HG03558 (cell line): ENCODE measurements at regions not wholly inside any gene's neighbourhood (a gene's known extent, or its start where the extent isn't known, plus 50 kb on each side); places are given as distances from the start of the nearest gene placed in this dataset.

Source experiments
- ATAC-seq: cut with Tn5 transposase; IDR thresholded peaks from one replicate; pipeline ENCODE4 v1.9.1; 2021; ENCODE audit warnings: moderate number of reproducible peaks; ENCODE audit not compliant: unreplicated experiment; ENCODE audit errors: extremely low read depth

DNA sequence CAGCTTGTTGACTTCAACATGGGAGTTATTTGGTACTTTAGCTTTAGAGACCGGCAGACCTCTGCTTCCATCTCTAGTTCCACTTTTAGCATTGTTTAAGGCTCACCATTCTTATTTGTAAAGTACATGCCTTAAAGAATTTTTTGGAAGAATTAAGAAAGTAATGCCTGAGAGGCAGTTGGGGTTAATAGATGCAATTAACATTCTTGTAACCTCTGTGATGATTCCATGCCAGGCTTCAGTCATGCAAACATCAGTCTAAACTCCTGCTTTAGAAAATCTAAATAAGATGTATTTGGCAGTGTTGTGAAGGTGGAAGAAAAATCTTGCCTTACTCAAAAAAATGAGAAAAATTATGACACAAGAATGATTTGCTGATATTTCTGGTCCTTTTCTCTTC is 79.9 kb upstream of the UBAC2 start:
- no peak for ATAC-seq

DNA sequence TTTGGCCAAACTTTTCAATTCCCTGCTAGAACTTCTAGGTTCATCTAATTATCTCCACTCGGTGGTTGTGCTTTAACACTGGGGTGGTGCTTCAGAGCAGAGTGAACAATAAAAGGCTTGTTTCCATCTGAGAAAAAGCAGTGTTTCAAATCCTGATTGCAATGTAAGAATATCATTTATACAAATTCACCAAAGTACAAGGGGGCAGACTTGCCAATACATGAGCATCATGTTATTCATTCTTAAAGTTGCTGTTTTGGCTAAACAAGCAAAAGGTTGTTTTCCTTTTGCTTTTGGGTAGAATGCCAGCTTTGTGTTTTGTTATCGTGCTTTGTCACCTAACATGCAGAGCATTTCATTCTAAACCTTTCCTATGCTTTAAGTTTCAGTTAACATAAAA is 78.5 kb upstream of the UBAC2 start:
- ATAC-seq, result no peak

DNA sequence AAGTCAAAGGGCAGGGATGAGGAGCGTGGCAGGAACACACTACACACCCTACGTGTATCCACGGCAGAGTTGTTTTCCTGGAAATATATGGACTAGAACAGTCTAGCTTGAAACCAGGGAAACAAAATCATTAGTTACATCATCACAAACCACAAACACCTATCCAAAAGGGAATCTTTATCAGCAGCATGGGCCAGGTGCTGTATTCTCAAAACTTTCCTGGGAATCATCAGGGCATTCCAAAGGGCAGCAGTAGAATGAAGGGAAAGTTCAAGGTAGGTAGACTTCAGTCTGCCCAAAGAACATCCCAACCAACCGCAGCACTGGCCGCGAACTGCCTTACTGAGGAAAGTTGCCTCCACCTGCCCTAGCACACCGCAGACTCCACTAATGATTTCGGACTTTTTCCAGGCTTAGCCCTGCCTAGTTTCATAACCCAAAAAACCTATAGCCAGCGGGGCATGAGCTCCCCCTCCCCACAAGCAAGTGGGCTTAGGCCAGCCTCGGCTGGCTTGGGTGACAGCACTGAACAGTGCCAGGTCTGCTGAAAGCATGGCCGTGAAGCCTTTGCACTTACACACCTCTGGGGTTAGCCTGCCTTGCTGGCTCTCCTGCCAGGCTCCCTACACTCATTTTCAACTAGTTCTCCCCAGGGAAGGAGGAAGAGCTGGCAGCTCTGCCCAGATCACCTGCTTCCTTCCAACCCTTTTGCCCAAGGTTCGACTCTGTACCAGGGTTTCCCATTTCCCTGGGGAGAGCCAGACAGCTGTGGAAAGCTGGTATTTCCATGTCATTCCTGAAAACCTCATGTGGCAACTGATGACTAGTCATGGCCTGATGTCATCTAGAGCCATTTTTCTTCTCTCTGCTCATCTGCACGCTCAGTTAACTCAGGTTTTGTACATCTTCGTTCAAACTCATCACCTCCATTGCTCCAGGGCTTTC is 77.3 kb upstream of the UBAC2 start:
- ATAC-seq, result no peak

DNA sequence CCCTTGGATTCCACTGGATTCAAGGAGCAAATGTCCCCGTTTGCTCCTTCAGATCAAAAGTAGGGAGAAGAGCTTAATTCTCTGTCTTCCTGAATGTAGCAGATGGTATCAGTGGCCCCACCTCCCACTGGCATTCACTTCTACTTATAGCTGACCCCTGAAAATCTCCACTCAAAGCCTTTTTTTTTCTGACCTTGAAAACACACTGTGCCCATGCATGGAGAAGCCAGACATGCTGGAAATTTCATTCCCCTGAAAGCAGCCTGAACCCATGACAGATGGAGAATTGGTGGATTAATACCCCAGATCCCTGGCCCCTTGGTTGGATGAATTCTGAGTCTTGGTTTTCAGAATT is 76.6 kb upstream of the UBAC2 start:
- ATAC-seq, result no peak

DNA sequence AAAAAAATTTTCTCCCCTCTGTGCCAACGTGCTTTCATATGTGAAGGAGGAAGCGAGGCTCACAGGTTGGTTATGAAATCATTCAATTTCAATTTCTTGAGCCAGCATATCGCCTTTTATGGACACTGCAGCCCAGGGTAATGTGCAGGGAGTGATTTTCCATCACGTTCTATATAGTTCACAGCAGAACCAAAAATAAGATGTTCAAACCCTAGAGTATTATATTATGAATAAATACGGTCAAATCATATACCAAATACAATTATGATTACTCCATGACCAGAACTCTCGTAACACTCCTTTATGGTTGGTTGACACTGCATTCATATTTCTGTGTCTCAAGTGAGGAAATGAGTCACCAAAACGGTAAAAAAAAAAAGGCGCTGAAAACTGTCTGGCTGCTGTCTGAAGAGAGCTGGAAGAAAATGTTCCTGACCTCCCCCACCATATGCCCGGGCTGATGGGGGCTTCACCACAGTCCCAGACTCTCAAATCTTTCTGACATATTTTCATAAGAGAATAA is 75.8 kb upstream of the UBAC2 start:
- ATAC-seq, result peak; percentile 75

DNA sequence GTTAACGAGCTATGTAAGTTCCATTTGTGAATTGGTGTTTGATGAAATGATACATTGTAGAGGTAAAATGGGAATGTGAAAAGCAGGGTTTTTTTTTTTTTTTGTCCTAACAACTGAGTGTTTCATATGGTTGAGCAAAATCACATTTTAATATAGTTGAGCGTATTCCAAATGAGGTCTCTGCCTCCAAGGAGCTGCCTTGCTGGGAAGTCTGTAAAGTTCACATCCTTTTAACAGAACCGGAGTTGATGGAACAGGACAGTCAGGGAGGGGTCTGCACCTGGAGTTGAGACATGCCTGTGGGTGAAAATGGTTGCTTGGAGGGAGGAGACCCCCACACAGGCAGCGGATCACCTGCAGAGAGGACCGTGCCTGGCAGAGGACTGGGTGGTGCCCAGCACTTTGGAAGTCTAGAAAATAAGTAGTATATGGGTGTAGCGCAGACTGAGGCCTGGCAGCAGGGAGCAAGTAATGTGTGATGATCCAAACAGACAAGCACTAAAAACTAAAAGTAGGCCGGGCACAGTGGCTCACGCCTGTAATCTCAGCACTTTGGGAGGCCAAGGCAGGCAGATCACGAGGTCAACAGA is 75.2 kb upstream of the UBAC2 start:
- ATAC-seq, result no peak

DNA sequence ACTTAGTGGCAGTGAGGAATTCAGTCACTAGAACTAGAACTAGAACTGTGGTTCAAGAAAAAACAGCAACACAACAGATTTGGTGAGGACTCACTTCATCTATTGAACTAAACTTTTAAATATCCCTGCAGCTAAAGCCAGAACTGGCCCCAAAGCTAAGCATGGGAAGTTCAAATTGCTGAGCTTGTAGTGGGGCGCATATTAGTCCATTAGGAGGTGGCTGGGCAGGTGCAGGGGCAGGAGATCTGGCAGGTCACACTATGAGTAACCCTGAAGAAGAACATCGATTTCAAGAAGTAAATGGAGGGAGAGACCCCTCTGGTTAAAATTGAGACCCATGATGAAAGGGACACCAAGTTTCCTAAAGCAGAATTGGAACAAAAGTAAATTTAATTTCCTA is 73.8 kb upstream of the UBAC2 start:
- ATAC-seq, result no peak

DNA sequence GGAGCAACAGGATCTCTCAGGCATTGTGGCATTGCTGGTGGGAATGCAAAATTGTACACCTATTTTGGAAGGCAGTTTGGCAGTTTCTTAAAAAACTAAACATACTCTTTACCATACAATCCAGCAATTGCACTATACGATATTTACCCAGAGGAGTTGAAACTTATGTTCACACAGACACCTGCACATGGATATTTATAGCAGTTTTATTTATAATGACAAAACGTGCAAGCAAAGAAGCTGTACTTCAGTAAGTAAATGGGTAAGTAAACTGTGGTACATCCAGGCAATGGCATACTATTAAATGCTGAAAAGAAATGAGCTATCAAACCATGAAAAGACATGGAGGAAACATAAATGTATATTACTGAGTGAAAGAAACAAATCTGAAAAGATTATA is 71.6 kb upstream of the UBAC2 start:
- ATAC-seq, result no peak

DNA sequence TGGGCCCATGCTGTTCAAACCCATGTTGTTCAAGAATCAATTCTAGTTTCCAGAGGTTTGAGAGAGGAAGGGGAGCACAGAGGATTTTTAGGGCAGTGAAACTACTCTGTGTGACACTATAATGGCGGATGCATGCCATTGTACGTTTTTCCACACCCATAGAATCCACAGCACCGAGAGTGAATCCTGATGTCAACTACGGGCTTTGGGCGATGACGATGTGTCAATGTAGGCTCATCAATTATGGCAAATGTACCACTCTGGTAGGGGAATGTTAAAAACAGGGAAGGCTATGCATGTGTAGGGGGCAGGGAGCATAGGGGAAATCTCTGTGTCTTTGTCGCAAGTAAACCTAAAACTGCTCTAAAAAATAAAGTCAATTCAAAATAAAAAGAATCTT is 70.7 kb upstream of the UBAC2 start:
- ATAC-seq, result no peak

DNA sequence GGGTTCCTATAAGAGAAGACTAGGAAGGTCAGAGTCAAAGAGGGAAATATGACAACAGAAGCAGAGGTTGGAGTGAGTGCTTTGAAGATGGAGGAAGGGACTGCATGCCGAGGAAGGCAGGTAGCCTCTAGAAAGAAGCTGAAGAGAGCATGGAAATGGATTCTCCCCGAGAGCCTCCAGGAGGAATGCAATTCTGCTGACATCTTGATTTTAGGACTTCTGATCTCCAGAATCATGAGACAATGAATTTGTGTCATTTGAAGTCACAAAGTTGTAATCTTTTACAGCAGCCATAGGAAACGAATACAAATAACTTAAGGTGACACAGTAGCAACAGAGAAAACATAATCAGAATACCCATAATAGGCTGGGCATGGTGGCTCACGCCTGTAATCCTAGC is 69.2 kb upstream of the UBAC2 start:
- ATAC-seq, result no peak

DNA sequence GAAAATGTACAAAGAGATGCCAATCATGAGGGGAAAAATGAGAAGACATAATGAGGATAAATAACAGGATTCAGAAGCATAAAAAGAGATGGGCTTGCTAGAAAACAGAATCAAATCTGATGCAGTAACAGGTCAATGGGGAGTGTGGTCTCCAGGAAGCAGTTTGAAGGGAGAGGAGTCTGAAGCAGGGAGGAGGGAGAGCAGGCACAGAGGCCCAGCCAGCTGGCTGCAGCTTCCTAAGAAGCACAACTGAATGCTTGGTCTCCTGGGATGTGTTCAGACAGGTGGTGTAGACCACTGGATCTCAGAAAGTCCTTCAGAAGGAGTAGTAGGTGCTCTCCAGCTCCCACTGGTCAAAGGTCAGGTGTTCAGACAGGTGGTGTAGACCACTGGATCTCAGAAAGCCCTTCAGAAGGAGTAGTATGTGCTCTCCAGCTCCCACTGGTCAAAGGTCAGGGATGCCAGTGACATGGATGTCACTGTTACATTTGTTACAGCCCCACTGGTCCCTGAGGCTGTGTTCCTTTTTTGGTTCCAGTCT is 68.3 kb upstream of the UBAC2 start:
- no peak for ATAC-seq

DNA sequence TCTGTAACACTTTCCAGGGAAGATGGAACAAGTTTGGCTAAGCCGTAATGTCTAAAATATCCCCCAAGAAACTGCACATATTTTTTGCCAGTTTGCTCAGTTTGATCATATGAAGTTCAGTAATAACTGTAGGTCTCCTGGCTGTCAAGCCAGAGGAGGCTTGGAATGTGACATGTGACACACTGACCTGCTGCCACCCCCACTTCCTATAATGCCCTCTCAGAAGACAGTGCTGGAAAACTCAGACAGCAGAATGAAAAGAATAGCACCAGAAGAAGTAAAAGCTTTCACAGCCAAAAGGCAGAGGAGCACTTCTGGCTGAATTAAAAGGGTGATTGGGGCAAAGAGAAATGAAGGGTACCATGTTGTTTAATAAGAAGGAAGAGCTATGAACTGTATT is 67.4 kb upstream of the UBAC2 start:
- no peak for ATAC-seq

DNA sequence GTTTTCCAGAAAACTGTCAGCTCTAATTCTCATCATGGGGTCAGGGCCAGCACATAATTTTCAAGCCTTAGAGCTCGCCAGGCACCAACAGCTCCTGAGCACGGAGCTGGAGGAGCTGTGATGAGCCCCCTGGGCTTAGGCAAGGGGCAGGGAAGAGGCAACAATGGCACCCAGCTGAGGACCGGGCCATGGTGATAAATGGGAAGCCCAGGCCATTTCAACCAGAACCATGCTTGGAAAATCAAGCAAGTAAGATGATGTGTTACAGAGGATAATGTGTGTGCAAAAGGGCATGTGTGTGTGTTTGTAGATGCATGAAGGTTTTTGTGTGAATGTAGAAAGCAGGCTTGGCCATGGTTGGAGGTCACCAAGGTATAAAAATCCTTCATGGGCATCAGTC is 66.8 kb upstream of the UBAC2 start:
- no peak for ATAC-seq

DNA sequence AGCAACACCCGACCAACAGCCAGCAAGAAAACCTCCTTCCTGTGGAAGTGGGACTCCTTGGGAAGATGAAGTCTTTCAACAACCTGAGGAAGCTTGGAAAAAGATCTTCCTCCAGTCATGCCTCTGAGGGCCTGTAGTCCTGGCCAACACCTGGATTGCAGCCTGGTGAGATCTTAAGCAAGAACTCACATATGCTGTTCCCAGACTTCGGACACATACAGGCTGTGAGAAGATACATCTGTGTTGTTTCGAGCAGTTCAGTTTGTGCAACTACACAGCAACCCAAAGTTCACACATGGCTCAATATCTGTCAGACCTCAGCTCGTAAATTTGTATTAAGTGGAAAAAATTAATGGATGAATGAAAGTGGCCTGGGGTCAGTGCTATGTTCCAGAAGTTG is 65.1 kb upstream of the UBAC2 start:
- ATAC-seq, result no peak

DNA sequence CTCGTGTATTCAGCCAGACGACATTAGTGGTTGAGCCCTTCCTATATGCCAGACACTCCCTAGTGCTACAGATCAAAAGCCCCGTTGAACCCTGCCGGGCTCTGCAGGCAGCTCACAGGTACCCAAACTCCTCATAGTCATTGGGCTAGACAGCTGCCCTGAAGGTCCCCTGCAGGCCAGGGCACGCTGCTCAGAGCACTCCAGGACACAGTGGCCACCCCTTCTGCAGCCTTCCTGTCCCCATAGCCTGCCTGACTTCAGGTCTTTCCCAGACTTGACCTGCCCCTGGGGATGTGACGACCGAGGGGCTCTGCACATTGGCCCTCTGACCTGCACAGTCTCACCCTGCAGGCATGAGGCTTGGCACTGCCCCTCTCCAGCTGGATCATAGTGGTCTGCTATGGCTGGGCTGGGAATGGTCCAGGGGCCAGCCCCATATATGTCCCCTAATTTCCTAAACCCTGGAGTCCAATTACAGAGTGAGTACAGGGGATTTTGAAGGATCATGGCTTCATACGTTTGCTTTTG is 64.2 kb upstream of the UBAC2 start:
- ATAC-seq, result no peak

DNA sequence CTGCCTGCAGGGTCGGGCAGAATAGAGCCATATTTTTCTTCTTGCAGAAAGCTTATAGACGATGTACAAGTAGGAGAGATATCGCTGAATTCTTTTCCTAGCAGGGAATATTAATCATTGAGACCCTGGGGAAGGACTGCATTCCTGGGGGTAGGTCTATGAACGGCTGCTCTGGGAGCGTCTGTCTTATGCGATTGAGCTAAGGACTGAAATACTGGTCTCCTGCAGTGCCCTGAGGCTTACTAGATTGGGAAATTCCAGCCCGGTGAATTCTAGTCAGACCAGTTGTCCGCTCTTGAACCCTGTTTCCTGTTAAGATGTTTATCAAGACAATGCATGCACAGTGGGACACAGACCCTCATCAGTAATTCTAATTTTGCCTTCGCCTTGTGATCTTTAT is 59.8 kb upstream of the UBAC2 start:
- ATAC-seq, result no peak

DNA sequence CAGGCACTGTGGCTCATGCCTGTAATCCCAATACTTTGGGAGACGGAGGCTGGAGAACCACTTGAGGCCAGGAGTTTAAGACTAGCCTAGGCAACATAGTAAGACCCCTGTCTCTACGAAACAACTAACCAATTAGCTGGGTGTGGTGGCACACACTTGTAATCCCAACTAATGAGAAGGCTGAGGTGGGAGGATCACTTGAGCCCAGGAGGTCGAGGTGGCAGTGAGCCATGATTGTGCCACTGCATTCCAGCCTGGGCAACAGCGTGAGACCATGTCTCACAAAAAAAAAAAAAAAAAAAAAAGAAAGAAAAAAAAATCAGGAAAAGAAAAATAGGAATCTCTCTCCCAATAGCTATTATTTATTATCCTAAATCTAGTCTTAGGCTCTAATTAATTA is 56.8 kb upstream of the UBAC2 start:
- ATAC-seq, result no peak

DNA sequence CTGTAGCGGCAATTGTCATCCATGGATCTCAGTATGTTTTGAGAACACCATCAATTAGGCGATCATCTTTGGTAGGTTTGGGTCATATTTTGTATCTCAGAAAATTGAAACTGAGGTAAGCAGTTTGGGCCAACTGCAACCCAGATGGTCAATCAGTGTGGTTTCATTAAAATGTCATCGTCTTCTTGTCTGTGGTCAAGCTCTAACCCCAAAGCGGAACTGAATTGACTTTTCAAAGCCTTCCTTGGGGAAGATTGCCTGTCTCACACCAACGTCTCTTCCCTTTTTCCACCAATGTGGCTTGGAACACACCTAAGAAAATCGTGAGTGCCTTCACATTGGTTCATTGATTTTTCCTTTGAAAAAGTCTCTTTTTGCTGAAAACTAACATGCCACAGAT is 56.3 kb upstream of the UBAC2 start:
- no peak for ATAC-seq

DNA sequence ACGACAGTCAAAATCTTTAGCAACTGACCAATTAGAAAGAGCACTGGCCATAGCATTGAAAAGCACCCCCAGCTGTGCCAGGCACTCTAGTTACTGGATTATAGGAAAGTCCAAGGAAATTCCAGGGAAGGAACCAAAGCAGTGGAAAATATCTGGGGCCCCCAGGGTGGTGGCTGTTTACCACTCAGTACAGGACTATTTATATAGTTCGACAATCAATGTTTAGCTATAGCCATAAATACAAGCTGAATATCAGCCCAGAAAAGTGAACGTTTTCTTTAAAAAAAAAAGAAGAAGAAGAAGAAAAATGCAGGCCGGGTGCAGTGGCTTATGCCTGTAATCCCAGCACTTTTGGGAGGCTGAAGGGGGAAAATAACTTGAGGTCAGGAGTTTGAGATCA is 55.2 kb upstream of the UBAC2 start:
- ATAC-seq, result no peak

DNA sequence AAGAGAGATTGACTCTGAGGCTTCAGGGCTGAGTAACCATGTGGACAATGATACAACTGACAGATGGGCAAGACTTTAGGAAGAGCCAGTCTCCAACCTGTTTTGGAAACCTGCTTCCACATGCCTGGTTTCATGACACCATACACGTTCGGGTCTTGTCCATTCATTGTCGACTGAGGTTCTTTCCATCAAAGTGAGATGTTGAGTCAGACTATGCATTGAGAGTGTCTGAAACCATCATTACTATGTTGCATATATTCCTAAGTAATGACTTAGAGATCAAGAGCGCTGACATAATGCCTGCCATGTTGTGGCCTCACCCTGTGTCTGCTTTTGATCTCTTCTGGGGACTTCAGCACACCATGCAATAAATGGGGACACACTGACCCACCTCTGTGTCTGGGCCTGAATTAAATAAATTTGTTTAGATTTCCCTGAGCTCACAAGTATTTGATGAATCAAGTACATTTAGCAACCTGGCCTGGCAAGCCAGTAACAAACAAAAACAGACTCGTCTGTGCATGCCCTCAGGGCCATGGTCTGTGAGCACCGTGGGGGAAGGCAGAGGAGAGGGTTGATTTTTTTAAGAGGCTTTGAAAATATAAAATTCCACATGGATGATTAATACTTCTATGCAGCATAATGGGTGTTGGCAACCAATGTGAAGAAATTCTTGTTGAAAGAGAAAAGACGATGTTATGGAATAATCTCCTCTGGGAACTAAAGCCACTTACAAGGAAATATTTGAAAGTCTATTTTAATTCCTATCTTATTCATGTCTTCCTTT is 49.9 kb upstream of the UBAC2 start:
- ATAC-seq, result no peak
